ENCODE measurements at regions not wholly inside any gene's neighbourhood (a gene's known extent, or its start where the extent isn't known, plus 50 kb on each side); places are given as distances from the start of the nearest gene placed in this dataset.
"Not testable (repeated sequence)": the region's sequence is repeated elsewhere in the genome, so short reads cannot be mapped to it uniquely, and the experiment has no call there.

DNA sequence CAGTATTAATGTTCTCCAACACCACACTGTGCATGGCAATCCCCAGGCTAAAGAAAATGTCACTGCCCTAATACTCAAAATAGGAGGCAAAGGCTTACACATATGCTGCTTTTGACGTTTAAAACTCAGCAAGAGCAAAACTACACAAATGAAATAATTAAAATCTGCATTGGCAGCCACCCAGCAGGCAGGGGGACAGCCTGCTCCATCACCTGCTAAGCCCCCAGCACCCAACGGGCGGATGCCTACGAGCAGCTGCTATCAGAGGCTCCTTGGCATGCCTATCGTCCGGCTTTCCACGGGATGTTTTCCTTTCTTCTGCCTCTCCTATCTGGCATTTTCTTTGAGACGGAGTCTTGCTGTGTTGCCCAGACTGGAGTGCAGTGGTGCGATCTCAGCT, 337.5 kb downstream of the SOX9 start:
- DNase-seq = no peak

DNA sequence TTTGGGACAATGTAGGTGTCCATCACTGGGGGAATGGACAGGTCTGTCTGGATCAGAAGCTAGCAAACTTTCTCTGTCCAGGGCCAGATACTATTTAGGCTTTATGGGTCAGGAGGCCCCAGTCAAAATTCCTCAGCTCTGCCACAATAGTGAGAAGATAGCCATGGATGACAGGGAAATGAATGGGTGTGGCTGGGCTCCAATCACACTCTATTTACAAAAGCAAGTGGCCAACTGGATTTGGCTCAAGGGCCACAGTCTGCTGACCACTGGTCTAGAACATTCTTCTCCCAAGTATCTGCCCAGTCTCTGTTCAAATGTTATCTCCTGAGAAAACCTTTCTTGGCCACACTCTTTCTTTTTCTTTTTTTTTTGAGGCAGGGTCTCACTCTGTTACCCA, 339.9 kb downstream of the SOX9 start:
- DNase-seq = no peak

- no peak for DNase-seq
Observed at GRCh38 chr17:72461757-72462156, 340.9 kb downstream of the SOX9 start.

- no peak for DNase-seq
Observed at GRCh38 chr17:72462407-72462806, 341.6 kb downstream of the SOX9 start.

GRCh38 chr17:72462814-72463213, 342.0 kb downstream of the SOX9 start:
- no peak for DNase-seq

- DNase-seq = no peak
Observed at GRCh38 chr17:72463287-72464102, 342.7 kb downstream of the SOX9 start.

GRCh38 chr17:72464221-72464620, 343.4 kb downstream of the SOX9 start:
- not testable (repeated sequence) for DNase-seq

DNA sequence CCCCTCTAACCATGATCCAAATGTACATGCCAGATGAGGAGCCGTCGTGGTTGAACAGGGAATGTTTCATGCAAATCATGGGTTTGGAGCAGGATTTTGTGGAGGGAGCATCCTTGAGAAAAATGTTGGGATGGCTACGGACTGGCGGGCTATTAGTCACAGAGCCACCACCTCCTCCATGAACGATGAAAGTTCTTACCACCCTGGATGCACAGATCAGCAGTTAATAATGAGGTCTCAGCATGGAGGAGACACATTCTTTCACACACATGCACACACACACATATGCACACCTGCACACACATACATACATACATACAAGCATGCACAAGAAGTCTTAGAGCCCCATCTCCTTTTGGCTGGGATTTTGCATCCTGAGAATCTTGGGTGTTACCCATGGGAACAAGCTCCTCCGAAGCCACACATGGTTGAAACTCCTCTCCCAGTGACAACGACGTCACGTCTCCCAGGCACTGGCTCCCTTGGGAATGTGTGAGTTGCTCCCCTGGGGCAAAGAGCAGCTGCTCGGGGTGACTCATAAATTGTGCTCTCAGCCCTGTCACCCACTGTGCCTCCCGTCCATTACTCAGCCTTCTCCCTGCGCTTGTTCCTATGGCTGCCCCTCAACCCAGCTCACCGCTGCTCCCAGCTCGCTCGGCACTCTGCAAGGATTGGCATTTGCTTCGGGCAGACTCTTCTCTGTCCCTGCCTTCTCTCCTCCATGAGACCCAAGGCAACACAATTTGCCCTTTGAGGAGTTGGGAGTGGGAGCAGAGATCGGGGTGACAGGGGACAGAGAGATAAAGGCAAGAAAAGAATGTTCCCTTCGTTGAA, 344.6 kb downstream of the SOX9 start:
- no peak for DNase-seq

DNA sequence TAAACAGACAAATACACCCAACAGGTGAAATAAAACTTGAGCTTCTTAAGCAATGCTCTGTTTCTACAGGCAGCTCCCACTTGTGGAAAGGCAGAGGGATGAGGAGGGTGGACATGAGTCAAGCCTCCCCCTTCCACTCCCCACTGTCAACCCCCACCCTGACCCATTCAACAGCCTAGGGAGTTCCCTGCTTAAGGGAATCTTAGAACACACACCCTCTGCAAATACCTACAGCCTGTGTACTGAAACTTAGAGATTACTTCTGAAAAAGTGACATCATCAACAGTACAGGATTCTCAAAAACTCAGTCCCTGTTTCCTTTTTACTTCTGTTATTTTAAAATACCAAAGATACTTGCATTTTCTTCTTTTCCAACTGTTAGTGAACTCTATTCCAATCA, 345.4 kb downstream of the SOX9 start:
- no peak for DNase-seq

- no peak for DNase-seq
Observed at GRCh38 chr17:72466606-72467005, 345.8 kb downstream of the SOX9 start.

DNA sequence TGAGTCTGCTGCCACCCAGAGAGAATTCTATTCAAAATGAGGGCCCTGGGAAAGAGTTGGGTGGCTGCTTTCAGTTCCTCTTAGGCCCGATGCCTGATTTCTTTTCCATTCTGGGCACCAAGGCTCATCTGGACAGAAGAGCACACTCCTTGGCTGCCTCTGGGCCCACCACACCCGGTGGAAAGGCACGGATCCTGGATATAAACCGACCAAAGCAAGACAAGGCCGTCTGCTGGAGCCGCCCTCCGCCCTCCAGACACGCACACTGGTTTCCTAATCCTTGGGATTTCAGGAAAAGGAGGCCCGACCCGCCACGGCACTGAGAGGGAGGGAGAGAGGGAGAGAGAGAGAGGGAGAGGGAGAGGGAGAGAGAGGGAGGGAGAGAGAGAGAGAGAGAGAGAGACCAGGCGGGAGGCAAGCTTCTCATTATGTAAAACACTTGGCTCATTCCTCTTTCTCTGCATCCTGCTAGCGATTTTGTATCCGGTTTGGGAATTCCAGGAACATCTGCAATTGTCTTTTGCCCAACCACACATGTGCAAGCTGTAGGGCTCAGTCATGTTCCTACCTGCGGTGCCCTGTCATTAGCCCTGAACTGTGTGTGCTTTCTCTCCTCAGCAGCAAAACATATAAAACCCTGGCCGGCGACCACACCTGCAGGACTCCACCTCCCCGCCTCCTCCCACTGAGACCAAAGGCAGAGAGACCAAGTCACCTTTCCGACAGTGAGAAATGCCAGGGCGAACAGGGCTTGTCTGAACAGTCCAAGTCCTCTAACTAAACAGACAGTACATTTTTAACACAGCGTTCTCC, 347.2 kb downstream of the SOX9 start:
- no peak for DNase-seq

GRCh38 chr17:72468841-72469240, 348.0 kb downstream of the SOX9 start:
- no peak for DNase-seq

- no peak for DNase-seq
Observed at GRCh38 chr17:72470121-72470705, 349.4 kb downstream of the SOX9 start.

DNA sequence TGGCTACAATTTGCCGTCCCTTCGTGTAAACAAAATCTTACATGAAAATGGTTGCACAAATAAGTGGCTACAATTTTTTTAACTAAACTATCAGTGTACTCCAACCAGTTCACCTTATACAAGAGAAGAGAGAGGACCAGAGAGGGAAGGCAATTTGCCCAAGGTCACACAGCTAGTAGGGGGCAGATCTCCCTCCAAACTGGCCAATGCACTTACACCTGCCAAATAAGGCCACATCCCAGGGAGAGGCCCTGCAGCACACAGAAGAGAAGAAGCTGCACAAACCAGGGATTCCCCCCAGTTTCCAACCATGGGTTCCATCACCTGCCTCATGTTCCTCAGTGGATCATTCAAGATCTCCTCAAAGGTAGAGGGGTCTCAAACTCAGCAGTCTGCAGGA, 349.9 kb downstream of the SOX9 start:
- no peak for DNase-seq

- DNase-seq = no peak
Observed at GRCh38 chr17:72471296-72471695, 350.5 kb downstream of the SOX9 start.

DNA sequence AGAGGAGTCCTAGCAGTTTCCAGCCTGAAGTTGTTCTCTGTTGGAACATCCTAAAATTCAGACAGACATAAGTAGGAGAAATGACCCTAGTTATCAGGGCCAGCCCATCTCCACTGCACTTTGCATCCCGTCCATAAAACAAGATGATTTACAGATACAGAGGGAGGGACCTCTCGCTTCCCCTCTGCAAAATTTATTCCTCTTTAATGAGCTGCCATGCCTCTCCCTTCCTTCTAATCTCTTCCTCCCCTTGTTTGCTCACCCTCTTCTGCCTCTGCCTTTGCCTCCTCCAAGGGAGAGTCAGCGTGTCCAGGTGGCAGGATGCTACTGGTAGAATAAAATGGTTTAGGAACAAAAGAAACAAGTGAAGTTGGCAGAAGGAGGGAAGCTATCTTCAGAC, 351.3 kb downstream of the SOX9 start:
- no peak for DNase-seq

GRCh38 chr17:72472853-72473390, 352.1 kb downstream of the SOX9 start:
- DNase-seq = not testable (repeated sequence)

DNA sequence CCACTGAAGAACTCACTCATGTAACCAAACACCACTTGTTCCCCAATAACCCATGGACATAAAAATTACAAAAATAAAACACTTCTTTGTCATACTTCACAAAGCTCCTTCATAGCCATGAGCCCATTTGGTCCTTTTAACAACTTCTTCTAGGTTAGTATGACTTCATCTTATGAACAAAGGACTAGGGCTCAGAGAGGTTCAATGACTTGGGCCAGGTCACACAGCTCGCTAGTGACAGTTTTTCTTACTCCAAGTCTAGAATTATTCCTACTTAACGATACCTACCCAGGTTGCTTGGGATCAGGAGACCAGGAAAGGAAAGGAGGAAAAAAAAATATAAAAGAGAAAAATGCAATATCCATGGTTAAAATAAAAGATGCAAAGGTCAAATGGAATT, 353.4 kb downstream of the SOX9 start:
- DNase-seq = no peak

GRCh38 chr17:72474719-72475477, 354.1 kb downstream of the SOX9 start:
- no peak for DNase-seq

DNA sequence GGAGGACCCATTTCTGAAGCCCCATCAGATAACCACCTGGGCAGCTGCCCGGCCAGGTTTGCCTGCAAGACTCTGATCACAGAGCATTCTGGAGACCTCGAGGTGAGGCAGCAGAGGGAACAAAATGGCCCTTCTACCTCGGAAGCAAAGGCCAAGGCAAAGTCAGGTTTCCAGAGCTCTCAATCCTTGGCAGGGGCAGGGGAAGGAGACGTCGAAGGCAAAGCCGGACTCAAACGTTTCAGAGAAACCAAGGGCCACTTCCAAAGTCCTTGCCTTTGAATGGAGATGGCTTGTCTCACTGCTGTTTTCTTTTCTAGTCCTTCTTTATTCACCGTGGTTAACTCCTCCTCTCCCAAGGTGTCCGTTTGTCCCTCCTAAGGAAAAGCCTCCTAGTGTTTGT, 355.3 kb downstream of the SOX9 start:
- no peak for DNase-seq

- DNase-seq = no peak
Observed at GRCh38 chr17:72476575-72476986, 355.8 kb downstream of the SOX9 start.

DNA sequence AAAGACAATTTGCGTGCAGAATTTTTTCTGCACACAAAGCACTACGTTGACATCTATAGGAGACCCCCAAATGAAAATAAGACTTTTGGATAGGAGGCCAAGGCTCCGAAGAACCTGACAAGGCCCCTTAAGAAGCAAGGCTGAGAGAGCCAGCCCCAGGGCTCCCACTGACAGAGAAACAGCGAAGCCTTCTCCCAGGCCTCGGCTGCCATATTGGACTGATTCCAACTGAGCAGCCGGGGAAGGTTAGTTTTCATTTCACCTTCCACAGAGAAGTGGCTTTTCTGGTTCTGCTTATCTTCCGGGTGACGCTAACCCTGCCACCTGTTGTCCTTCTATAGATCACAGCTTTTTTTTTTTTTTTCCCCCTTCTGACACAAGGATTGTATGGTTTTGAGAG, 356.7 kb downstream of the SOX9 start:
- DNase-seq = no peak
